ENCODE measurements at regions not wholly inside any gene's neighbourhood (a gene's known extent, or its start where the extent isn't known, plus 50 kb on each side); places are given as distances from the start of the nearest gene placed in this dataset.

GRCh38 chr17:62868008-62868407 is 59.9 kb upstream of the MARCHF10 start:
- TF ChIP-seq OSR1 (CRISPR knock-in tag; IDR thresholded peaks at IDR 0.05) (no peak), TOX (CRISPR knock-in tag; IDR thresholded peaks at IDR 0.05; ENCODE audit: borderline replicate concordance) (no peak)
- ATAC-seq: no peak

DNA sequence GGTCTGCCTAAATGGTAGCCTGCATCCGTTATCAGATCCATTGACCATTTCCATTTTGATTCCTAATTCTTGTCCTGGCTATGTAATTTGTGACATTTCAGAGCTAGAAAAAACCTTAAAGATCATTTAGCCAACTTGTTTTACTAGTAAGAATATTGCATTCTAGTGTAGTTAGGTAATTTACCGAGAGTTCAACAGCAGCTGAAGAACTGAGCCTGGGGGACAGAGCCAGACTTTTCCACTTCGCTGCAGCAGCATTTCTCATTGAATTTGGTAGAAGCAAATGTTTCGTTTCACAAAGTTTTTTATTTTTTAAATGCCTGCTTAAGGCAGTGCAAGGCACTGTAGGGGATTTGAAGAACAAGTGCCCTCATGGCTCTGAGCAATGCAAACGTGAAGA is 59.2 kb upstream of the MARCHF10 start:
- TF ChIP-seq CSDC2 (CRISPR knock-in tag; IDR thresholded peaks at IDR 0.05): no peak
- TF ChIP-seq RARB (CRISPR knock-in tag; IDR thresholded peaks at IDR 0.05): no peak
- TF ChIP-seq SNAI2 (CRISPR knock-in tag; IDR thresholded peaks at IDR 0.05): no peak
- TF ChIP-seq ISL1 (CRISPR knock-in tag; IDR thresholded peaks at IDR 0.05): no peak
- TF ChIP-seq ZFP3 (CRISPR knock-in tag; IDR thresholded peaks at IDR 0.05): no peak
- ATAC-seq: no peak

- no peak for ATAC-seq
- TF ChIP-seq, protein P1, sequence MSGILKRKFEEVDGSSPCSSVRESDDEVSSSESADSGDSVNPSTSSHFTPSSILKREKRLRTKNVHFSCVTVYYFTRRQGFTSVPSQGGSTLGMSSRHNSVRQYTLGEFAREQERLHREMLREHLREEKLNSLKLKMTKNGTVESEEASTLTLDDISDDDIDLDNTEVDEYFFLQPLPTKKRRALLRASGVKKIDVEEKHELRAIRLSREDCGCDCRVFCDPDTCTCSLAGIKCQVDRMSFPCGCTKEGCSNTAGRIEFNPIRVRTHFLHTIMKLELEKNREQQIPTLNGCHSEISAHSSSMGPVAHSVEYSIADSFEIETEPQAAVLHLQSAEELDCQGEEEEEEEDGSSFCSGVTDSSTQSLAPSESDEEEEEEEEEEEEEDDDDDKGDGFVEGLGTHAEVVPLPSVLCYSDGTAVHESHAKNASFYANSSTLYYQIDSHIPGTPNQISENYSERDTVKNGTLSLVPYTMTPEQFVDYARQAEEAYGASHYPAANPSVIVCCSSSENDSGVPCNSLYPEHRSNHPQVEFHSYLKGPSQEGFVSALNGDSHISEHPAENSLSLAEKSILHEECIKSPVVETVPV (CRISPR knock-in tag; IDR thresholded peaks at IDR 0.05): no peak
- TF ChIP-seq, protein P2, sequence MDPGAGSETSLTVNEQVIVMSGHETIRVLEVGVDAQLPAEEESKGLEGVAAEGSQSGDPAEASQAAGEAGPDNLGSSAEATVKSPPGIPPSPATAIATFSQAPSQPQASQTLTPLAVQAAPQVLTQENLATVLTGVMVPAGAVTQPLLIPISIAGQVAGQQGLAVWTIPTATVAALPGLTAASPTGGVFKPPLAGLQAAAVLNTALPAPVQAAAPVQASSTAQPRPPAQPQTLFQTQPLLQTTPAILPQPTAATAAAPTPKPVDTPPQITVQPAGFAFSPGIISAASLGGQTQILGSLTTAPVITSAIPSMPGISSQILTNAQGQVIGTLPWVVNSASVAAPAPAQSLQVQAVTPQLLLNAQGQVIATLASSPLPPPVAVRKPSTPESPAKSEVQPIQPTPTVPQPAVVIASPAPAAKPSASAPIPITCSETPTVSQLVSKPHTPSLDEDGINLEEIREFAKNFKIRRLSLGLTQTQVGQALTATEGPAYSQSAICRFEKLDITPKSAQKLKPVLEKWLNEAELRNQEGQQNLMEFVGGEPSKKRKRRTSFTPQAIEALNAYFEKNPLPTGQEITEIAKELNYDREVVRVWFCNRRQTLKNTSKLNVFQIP (CRISPR knock-in tag; IDR thresholded peaks at IDR 0.05; ENCODE audit: borderline replicate concordance, low read depth): no peak
These were observed 58.4 kb upstream of the MARCHF10 start for GRCh38 chr17:62866471-62866870.

DNA sequence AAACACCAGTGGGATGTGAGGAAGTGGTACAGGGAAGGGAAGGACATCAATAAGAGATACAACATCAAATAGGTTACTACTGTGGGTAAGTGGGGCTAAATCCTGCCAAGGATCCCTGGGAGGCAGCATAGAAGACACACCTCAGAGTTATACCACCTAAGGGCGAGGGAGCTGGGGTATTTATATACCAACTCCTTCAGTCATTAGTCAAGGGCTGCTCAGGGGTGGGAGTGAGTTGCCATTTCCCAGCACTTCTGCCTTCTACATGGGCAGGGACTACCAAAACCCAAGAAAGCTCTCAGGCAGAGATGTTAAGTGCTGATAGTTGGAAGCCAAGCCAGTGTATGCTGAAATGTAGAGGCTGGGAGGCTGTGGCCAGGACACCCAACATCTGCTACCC is 57.5 kb upstream of the MARCHF10 start:
- ATAC-seq: no peak

More for the DNA sequence above, 57.5 kb upstream of the MARCHF10 start:
- TF ChIP-seq ZFP30 (CRISPR knock-in tag; IDR thresholded peaks at IDR 0.05): no peak
- no peak for TF ChIP-seq OSR1 (CRISPR knock-in tag; IDR thresholded peaks at IDR 0.05)
- TF ChIP-seq RARB (CRISPR knock-in tag; IDR thresholded peaks at IDR 0.05): no peak
- TF ChIP-seq TOX (CRISPR knock-in tag; IDR thresholded peaks at IDR 0.05; ENCODE audit: borderline replicate concordance): no peak
- TF ChIP-seq, protein P1 (CRISPR knock-in tag; IDR thresholded peaks at IDR 0.05): no peak
- no peak for TF ChIP-seq ZFP3 (CRISPR knock-in tag; IDR thresholded peaks at IDR 0.05)
- TF ChIP-seq ZC3H10 (CRISPR knock-in tag; IDR thresholded peaks at IDR 0.05): no peak
- TF ChIP-seq, protein P2 (CRISPR knock-in tag; IDR thresholded peaks at IDR 0.05; ENCODE audit: borderline replicate concordance, low read depth): no peak
- TF ChIP-seq SNAI2 (CRISPR knock-in tag; IDR thresholded peaks at IDR 0.05): no peak
- TF ChIP-seq ESRRG (CRISPR knock-in tag; IDR thresholded peaks at IDR 0.05): no peak
- TF ChIP-seq BACH2 (CRISPR knock-in tag; IDR thresholded peaks at IDR 0.05; ENCODE audit: borderline replicate concordance): no peak
- TF ChIP-seq PATZ1 (CRISPR knock-in tag; IDR thresholded peaks at IDR 0.05; ENCODE audit: borderline replicate concordance): no peak
- TF ChIP-seq PPARA (CRISPR knock-in tag; IDR thresholded peaks at IDR 0.05; ENCODE audit: borderline replicate concordance): no peak
- no peak for TF ChIP-seq CSDC2 (CRISPR knock-in tag; IDR thresholded peaks at IDR 0.05)
- no peak for TF ChIP-seq CREB5 (CRISPR knock-in tag; IDR thresholded peaks at IDR 0.05; ENCODE audit: low read depth)
- TF ChIP-seq GLIS3 (CRISPR knock-in tag; IDR thresholded peaks at IDR 0.05): no peak
- no peak for TF ChIP-seq ZNF565 (CRISPR knock-in tag; conservative IDR thresholded peaks at IDR 0.05; ENCODE audit: low read depth)
- no peak for TF ChIP-seq ZNF8 (CRISPR knock-in tag; IDR thresholded peaks at IDR 0.05)
- no peak for TF ChIP-seq ARNTL (CRISPR knock-in tag; IDR thresholded peaks at IDR 0.05; ENCODE audit: borderline replicate concordance, low read depth)
